Fibroblast of mammary gland (primary cell): ENCODE measurements at regions not wholly inside any gene's neighbourhood (a gene's known extent, or its start where the extent isn't known, plus 50 kb on each side); places are given as distances from the start of the nearest gene placed in this dataset.

ENCODE experiments used
- DNase-seq: peaks from one replicate; pipeline ENCODE4 v3.0.0-alpha.2; 2010; ENCODE audit warnings: low read depth
- H3K4me3 ChIP-seq: 2 replicates; pipeline ENCODE4 v1.5.1; 2011; ENCODE audit warnings: low read depth, mild to moderate bottlenecking, low read length, moderate library complexity; ENCODE audit not compliant: control insufficient read depth
- TF ChIP-seq, protein P1 (sequence below): conservative IDR thresholded peaks from 2 replicates; pipeline ENCODE4 v1.5.1; 2011; ENCODE audit warnings: low read depth, low read length, inconsistent platforms; ENCODE audit not compliant: control insufficient read depth, insufficient read depth

GRCh38 chr13:72025836-72026235 is 158.8 kb upstream of the DACH1 start:
- TF ChIP-seq, protein P1, sequence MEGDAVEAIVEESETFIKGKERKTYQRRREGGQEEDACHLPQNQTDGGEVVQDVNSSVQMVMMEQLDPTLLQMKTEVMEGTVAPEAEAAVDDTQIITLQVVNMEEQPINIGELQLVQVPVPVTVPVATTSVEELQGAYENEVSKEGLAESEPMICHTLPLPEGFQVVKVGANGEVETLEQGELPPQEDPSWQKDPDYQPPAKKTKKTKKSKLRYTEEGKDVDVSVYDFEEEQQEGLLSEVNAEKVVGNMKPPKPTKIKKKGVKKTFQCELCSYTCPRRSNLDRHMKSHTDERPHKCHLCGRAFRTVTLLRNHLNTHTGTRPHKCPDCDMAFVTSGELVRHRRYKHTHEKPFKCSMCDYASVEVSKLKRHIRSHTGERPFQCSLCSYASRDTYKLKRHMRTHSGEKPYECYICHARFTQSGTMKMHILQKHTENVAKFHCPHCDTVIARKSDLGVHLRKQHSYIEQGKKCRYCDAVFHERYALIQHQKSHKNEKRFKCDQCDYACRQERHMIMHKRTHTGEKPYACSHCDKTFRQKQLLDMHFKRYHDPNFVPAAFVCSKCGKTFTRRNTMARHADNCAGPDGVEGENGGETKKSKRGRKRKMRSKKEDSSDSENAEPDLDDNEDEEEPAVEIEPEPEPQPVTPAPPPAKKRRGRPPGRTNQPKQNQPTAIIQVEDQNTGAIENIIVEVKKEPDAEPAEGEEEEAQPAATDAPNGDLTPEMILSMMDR = no peak
- no peak for DNase-seq
- no peak overlapping the region for H3K4me3 ChIP-seq

DNA sequence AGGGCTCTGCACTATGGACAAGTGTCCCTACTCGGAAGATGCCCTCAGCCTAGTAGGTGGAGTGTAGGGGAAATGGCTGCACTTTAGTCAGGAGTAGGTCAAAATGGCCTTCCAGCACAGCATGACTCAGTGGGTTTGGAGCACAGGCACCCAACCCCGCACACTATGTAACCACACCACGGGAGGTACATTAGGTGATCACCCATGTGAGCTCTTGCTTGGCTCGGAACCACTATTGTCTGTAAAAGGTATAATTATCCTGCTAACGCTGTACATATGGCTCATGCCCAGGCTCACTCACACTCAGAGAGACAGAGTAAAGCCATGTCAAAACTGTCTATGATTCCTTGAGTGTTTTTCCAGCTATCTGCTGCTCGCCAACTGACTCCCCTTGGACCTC is 156.9 kb upstream of the DACH1 start:
- DNase-seq = no peak
- TF ChIP-seq, protein P1 = no peak
- H3K4me3 ChIP-seq = no peak overlapping the region

- TF ChIP-seq, protein P1 = no peak
- H3K4me3 ChIP-seq = no peak overlapping the region
- DNase-seq = no peak
Observed at GRCh38 chr13:72005455-72005854, 138.5 kb upstream of the DACH1 start.

DNA sequence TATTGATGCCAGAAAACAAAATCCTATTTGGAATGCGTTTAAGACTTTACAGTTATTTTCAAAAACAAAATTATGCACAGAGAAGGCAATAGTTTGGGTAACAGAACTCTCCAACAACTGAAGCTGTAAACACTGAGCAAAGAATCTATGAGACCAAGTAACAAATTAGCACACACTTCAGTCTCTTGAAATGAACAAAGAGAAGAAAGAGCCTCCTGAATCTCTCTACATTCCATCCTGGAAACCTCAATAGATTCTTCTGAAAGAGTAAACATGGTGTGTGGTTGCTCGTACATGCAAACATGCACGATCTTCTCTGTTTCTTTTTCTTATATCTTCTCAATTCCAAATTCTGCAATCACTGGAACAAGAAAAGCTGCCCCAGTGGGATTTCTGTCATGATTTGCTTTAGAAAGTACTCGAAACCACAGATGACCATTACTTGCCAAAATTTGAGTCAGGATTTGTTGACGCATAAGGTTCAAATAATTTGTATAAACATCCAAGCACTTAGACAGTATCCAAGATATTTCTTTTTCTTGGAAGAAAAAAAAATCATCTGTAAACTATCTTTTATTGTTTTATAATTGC is 137.9 kb upstream of the DACH1 start:
- no peak overlapping the region for H3K4me3 ChIP-seq
- peak; percentile 58 for DNase-seq
- TF ChIP-seq, protein P1 = no peak

- H3K4me3 ChIP-seq = no peak overlapping the region
- TF ChIP-seq, protein P1 = no peak
- DNase-seq = no peak
Observed at GRCh38 chr13:72004246-72004645, 137.2 kb upstream of the DACH1 start.

DNA sequence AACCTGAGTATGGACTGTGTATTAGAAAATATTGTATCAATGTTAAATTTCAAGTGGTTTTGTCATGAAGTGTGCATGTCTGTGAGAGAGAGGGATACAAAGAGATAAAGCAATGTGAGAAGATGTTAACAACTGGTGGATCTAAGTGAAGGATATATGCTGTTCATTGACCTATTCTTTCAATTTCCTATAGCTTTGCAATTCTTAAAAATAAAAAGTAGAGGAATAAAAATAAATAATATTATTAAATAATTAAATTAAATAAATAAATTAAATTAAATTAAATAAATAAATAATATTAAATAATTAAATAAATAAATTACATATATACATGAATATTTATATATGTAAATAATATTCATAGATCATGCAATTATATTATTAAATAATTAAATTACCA is 131.2 kb upstream of the DACH1 start:
- H3K4me3 ChIP-seq = no peak overlapping the region
- TF ChIP-seq, protein P1 = no peak
- DNase-seq = no peak

DNA sequence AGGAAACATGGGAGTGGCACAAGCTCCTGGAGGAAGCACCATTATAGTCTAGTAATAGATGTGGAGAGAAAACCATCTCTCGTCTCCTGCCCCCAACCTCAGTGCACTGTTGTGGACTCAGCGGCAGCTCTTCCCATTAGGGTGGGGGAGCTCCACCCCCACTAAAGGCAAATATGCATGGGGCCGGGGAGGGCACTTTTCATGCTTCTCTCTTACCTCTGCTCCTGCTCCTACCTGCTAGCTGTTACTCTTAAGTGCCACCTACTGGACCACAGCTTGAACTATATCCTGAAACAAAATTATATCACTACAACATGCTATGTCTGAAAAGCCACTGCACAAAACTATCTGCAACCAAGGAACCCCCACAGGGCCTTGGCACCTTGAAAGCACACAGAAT is 112.6 kb upstream of the DACH1 start:
- DNase-seq = no peak
- TF ChIP-seq, protein P1 = no peak

More for the DNA sequence above, 112.6 kb upstream of the DACH1 start:
- H3K4me3 ChIP-seq = no peak overlapping the region
